ENCODE measurements at regions not wholly inside any gene's neighbourhood (a gene's known extent, or its start where the extent isn't known, plus 50 kb on each side); places are given as distances from the start of the nearest gene placed in this dataset.

DNA sequence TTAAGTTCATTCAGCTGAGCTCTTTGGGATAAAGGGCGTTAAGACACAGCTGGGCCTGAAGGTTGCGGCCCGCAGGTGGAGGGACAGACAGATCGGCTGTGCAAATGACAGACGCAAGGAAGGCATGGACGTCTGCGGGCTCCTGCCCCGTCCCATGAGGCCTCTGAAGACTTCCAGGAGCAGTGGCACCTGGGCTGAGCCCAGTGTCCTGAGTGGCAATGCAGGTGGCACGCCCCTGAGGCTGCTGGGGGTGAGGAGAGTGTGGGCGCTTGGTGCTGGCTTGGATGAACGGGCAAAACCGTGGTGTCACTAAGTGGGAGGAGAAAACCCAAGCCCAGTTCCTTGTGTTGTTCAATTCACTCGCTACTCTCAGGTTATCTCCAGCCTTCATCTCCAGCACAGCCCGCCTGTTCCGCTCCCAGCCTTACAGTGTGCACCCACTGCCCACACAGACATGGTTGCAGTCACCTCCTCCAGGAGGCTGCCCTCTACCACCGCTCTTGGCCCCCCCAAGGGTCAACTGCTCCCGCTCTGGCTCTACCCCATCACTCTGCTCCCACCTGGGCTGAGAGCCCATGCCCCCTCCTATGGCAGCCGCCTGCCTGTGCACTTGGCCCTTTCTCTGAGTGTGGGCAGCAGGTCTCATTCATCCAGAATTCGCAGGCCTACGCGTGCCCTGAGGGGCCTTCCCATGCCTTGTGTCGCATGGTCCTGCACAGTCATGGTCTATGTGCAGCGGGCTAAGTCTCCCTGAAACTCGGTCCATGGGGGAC is 50.3 kb downstream of the PTGR3 start:
- DNase-seq: no peak

DNA sequence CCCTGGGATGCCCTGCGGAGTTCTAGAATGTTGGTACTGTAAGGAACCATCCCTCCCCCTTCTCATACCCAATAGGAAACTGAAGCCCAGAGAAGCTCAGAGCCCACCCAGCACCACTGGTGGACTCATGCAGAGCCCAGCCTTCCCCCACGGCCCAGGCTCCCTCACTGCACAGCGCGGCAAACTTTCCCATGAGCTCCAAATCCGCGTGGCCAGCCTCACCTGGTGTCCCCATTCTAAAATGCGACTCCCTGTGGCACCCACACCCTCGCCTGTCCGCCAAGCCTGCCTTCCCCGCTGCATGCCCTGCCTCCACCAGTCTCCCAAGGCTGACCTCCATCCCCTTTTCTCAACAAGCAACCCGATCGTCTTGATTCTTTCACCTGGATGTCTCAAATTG is 51.1 kb downstream of the PTGR3 start:
- no peak for DNase-seq

DNA sequence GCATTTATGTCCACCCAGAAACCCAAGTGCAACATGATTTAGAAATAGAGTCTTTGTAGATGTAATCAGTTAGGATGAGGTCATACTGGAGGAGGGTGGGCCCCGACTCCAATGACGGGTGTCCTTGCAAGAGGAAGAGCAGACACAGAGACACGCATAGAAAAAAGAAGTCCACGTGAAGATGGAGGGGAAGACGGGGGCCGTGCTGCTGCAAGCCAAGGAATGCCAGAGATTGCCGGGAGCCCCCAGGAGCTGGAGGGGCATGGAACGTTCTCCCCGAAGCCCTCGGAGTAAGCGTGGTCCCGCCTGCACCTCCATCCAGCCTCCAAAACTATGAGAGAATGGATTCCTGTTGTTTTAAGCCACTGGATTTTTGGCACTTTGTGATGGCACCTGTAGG is 51.6 kb downstream of the PTGR3 start:
- DNase-seq: no peak

DNA sequence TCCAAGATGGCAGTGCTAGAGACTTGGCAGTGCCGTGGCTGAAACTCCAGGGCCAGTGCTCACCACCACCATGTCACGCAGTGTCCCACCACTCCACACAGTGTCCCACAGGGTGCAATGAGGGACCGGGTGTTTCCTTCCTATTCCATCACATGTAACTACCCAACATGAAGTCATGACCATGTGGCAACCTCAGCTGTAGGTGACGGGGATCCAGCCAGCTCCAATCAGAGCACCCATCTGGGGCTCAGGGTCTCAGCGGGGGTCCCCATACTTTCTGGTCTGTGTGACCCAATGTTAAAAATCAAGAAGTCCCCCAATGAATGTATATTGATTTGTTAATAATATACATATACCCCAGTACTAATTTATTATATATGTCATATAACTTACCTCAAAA is 52.1 kb downstream of the PTGR3 start:
- no peak for DNase-seq

DNA sequence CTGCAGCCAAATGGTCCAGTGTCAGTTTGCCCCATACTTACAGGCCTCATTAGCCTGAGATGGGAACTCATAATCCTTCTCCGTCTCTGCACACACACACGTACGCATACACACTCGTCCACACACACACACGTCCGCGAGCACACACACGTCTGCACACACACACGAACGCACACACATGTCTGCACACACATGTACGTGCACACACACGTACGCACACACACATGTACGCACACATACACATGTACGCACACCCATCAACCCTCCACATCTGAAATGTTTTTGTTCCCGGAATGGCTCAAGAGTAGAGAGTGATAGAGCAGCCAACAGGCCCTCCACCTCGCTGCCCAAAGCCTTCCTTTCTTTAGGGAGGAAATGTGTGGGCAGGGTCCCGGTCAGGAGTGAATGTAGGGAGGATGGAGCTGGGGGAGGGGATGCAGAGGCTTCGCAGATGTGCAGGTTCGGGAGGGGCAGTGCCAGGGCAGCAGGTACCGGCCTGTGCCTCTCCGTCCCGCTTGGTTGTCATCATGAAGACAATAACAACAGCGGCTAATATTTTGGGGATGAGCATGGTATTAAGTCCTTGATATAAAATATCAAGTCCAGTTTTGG is 52.7 kb downstream of the PTGR3 start:
- DNase-seq: no peak

DNA sequence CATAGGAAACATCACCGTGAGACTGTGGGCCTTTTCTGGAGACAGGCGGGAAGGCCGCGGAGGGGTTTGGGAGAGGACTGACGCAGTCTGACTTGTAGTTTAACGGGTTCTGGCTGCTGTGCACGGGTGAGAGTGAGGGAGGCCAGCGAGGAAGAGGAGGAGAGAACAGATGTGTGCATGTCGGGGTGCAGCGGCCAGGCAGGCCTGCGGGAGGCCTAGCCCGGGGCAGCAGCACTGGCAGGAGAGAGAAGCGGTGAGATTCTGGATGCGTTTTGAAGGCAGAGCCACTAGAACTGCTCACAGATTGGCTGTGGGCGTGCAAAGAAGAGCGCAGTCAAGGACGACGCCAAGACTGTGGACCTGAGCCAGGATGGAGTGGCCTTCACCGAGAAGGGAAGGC is 53.9 kb downstream of the PTGR3 start:
- DNase-seq: no peak

DNA sequence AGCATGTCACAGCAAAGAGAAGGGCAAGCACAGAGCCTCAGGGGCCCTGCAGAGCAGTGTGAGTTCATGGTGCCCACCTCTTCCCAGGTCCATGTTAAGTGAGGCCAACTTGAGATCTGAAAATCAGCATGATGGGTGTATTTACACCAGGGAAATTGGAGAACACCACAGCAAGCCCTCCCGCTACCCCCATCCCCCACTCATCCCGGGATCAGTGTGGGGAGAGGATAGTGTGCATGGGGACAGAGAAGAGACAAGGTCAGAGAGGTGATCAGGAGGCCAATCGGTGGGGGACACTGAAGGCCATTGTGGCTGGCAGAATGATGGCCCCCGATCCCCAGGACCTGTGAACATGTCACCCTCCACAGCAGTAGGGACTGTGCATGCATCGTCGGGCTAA is 54.7 kb downstream of the PTGR3 start:
- no peak for DNase-seq

DNA sequence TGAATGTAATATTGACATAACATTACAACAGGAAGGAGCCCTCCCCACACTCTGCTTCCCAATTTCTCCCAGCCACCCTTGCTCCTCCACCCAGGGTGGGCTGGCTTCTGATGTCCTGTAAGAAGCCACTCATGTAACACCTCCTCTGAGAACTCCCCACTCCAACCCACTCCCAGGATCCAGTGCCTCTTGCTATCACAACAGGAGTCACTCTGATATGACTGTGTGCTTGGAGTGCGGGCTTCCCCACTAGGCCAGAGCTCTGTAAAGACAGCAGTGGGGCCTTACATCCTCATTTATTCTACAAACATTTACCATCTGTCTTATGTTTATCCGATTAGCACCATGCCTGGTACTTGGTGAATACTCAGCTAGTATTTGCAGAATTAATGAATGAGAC is 65.1 kb downstream of the PTGR3 start:
- DNase-seq: no peak

DNA sequence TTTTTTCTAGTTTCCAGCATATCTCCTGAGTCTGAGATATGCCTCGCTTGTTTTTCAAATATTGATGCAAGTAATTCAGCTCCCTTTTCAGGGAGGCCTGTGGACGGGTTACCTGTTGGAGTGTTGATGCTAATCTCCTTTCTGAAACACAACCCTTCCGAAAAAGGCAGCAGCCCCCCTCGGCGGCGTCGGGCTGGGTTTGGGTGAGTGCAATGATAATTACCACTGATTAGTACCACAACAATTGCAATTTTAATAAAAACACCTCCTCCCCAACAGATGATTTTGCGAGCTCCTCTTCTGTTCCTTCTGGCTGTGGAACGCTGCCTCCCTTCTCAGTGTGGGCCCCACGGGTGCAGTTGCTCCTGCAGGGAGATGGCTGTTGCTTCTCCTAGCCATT is 66.3 kb downstream of the PTGR3 start:
- no peak for DNase-seq

DNA sequence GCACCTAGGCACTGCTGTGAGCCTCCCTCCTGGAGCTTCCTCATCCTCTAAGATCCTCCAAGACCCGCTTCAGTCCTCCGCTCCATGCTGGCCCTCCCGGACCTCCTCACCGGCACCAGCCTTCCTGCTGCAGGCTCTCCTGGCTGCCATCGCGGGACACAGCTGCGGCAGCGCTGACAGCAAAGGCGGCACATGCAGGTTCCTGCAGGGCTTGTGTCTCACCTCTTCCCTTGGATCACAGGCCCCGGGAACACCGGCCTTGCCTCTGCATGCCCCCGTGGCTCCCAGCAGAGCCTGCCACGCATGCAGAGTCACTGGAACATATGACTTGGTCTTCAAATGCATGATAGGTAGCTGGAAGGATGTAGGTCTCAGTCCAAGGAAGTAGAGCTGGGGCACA is 67.2 kb downstream of the PTGR3 start:
- DNase-seq: no peak

DNA sequence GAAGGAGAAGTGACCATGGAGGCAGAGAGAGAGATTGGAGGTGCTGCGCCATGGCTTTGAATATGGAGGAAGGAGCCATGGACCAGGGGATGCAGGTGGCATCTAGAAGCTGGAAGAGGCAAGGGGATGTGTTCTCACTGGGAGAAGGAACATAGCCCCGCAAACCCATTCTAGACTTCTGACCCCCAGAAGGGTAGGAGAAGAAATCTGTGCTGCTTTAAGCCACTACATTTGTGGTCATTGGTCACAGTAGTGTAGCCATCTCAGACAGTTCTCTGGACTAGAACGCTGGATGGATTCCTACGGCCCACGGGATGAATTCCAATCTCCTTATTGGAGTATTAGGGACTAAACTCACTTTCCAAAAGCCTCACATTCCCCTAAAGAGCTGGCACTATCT is 67.8 kb downstream of the PTGR3 start:
- no peak for DNase-seq

DNA sequence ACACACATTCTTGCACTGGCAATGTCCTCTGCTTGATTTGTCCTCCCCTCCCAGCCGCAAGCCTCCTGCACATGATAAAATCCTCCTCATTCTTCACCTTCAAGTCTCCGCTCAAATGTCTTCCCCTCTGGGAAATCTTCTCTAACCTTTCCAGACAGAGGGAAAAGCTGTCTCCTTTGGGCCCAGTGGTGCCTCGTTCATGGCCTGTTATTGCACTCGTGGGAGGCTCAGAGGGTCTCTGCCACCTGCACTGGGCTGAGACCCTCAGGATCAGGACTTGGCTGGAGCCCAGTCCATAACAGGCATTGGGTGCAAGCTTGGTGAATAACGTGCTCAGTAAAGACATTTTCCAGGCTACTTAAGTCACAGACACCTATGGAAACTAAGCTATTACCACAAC is 68.6 kb downstream of the PTGR3 start:
- DNase-seq: no peak

DNA sequence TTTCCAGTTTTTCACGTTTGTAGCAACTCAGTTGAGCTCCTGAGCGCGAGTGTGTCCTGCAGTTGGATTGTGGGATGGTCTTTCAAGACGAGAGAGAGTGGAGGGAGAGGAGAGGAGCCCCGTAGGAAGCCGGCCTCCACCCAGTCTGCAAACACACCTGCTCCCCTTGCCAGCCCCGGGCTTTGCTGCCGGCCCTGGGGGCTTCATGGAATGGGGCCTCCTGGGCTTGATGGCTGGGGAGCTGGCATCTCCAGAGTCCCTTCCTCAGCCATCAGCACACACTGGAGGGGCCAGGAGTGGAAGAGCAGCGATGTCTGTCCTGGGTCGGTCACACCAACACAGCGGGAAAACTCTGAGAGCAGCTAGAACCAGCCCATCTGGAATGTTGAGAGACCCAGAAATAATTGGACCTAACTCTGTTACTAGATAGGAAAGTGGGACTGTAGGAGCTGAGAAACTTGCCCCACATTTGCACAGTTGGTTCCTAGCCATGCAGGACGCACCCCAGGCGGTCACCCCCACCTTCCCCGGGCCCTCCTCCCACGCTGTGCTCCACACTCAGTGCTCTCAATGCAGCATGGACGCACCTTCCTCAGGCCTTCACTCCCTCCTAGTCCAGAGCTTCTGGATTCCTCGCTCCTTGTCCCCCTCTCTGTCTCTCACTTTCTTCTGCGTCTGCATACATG is 69.6 kb downstream of the PTGR3 start:
- DNase-seq: no peak

DNA sequence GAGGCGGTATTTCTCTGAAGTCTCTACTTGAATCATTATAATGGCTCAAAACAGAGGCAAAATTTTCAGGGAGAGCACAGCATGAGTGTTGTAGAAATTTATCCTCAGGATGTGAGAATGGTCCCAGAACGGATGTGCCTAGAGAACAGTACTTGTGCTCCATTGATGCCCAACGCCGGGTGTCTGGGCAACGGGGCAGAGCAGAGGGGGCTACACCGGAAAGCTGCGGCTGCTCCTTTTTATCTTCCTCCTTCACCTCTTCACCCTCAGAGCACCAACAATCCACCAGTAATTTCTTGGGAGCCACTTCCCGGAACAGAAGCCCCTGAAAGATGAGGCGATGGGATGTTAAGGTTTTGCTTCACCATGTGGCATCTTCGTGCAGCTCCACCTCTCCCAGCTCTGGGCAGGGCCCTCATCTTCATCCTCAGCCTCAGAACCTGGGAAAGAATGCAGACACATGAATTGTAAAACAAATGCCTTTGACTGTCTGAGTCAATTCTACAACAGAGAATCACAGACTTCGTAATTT is 71.5 kb downstream of the PTGR3 start:
- no peak for DNase-seq

DNA sequence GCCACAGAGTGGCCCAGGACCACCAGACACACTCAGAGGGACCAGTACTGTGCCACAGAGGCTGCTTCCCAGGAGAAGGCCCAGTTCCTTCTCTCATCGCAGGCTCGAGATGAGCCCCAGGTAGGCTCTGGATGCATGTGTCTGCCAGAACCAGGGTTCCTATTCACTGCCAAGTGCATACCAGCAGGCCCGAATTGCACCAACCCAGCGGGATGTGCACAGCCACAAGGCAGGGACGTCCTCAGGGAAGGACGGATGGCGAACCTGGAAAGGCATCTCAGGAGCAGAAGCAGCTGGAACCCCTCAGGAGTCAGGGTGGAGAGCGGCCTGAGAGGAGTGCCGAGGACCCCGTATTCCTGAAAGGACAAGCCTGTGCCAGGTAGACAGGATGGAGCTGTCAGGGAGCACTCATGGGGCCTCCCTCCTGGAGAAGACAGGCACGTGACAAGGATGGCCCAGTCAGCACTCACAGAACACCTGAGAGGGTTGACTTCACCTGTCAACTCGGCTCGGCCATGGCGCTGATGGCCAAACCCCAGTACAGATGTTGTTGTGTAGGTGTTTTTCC is 73.7 kb downstream of the PTGR3 start:
- no peak for DNase-seq

DNA sequence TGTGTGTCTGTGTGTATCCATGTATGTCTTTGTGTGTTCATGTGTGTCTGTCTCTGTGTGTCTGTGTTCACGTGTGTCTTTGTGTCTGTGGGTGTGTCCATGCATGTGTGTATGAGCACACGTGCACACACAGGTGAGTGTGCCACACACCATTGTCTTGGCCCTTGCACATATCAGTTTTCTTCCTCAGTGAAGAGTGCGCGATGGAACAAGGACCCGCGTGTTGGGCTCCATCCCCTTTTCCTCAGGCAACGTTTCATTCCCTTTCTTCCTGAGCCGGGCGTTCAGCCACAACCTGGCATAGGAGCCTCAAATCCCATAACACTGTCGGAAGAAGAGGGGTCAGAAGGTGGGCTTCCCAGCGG is 74.3 kb downstream of the PTGR3 start:
- DNase-seq: no peak

DNA sequence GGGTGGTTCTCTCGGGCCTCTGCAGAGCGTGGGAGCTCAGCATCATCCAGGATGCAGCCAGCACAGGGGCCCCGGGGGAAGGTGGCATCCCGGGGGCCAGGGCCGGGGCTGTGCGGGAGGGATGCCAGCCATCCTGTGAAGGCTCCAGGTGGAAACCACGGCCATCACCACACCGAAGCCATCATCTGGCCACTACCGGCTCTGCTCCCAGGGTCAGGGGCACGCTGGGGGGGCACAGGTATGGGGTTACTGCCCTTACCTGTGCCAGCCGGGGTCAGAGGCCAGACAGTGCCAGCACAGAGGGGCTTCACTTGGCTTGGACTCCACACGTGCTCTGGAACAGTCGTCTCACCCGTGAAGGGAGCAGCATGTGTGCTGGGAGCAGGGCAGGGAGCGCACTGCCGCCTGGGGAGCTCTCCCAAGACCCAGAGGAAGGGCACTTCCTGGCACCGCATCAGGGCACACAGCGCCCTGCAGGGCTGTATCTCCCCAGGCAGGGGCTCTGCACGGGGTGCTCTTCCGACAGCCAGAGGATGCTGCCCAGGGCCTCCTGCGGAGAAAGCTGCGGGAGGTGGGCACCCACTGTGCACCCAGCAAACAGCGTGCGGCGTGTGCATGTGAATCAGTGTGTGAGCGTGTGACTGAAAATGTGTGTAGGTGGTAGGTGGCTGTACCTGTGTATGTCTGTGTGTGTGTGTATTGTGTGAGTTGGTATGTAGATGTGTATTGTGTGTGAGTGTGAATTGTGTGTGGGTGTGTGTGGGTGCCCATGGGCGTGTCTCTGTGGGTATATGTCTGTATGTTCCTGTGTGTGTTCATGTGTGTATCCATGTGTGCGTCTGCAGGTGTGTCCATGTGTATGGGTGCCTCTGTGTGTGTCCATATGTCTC is 75.0 kb downstream of the PTGR3 start:
- no peak for DNase-seq

DNA sequence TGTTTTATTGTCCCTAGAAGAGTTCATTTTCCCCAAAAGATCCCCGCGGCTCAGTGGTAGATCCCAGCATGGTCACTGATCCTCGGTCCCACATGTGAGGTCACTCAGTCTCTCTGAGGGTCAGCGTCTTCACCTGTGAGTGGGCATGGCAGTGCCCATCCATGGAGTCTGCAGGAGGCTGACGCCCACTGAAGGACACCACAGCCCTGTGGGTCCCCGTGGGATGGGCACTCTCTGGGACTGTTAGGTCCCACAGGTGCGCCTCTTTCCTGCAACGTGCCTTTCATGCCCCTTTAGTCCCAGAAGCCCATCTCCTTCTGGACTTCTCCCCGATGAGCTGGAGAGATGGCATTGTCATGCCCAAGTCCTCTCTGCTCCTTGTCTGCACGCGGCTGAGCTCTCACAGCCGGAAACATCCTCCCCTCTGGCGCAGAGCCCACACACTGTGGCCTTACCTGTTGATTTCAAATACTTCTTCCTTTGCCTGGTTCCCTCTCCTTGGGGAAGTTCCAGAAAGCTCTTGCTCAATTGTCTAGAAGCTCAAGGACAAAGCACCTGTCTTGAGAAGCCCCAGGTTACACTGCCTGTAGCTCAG is 75.9 kb downstream of the PTGR3 start:
- DNase-seq: no peak

DNA sequence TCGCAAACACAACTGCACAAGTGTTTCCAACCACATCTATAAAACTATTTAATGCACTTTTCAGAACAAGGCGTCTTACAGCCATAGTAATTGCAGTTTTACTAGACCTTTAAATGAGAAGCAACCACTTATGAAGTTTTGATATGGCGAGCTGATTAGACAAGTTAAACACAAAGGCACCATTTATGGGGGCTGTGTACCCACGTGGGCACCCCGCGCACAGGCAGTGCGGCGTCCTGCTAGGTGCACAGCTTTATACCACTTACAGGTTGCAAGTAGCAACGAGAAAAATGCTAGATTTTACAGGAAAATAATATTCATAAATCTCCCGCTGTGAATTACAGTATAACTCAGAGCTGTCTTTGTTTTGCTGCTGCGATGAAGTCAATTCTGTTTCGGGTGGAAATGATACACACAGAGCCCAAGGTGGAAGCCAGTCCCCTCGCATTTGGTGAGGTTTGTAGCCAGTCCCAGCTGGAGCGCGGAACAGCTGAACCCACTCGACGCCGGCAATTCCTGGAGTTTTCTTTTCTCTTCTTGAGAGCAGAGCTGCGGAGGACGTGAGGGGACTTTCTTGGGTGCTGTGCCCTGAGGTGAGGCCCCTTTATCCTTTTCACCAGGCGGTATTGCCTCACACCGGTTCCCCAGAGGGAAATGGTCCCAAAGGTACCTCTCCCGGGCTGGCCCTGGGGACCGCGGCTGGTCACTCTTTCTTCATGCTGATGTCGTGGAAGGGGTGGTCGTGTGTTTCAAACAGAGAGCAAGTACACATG is 76.7 kb downstream of the PTGR3 start:
- no peak for DNase-seq

DNA sequence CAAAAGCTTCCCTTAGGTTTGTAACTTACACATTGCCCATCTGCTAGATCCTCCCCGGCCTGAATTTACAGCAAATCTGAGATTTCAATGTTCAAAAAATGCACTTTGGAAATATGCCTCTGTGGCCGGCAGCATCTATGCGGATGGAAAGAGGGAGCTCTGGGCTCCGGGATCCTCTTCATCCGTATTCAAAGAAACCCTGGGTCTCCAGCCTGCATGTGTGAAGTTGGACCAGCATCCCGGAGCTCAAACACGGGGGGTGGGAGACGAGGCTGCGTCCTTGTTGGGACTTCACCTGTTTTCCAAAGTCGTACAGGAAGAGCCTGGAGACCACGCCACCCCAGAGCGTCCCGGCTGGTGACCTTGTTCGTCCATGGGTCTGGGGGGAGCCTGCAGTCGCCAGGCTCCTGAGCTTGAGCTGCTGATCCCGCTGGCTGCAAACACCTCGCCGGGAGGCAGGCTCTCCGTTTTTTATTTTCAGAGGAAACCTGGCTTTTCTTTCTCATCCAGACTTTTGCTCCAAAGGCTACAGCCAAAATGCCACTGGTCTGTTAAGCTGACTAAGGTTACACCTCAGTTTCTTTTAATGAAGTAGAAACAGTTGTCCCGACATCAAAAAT is 77.4 kb downstream of the PTGR3 start:
- no peak for DNase-seq
